GM10248 (cell line): ENCODE measurements at regions not wholly inside any gene's neighbourhood (a gene's known extent, or its start where the extent isn't known, plus 50 kb on each side); places are given as distances from the start of the nearest gene placed in this dataset.
"Not testable (repeated sequence)": the region's sequence is repeated elsewhere in the genome, so short reads cannot be mapped to it uniquely, and the experiment has no call there.

Experiments
- CTCF ChIA-PET: fragments of 300-600 bp; sonication (Branson Sonifier 250); formaldehyde crosslinking; extraction: SDS; loops from one replicate; lab custom pipeline; 2021; ENCODE audit warnings: antibody characterized with exemption; lab: Yijun Ruan, JAX
- POLR2A ChIA-PET: fragments of 350-650 bp; sonication (Branson Sonifier 250); formaldehyde crosslinking; extraction: SDS; loops from one replicate; lab custom pipeline; 2020; ENCODE audit warnings: antibody characterized with exemption; lab: Yijun Ruan, JAX
- DNase-seq: peaks from one replicate; pipeline ENCODE4 v3.0.0; 2012; ENCODE audit errors: extremely low spot score
- TF ChIP-seq, protein P1 (sequence below): IDR thresholded peaks from 2 replicates; pipeline ENCODE4 v1.5.1; 2012; ENCODE audit warnings: mild to moderate bottlenecking, low read depth; ENCODE audit errors: extremely low read depth, missing control alignments, control extremely low read depth

GRCh38 chr5:82641331-82642003, 363.3 kb upstream of the RPS23 start:
- DNase-seq = peak; percentile 45
- TF ChIP-seq, protein P1, sequence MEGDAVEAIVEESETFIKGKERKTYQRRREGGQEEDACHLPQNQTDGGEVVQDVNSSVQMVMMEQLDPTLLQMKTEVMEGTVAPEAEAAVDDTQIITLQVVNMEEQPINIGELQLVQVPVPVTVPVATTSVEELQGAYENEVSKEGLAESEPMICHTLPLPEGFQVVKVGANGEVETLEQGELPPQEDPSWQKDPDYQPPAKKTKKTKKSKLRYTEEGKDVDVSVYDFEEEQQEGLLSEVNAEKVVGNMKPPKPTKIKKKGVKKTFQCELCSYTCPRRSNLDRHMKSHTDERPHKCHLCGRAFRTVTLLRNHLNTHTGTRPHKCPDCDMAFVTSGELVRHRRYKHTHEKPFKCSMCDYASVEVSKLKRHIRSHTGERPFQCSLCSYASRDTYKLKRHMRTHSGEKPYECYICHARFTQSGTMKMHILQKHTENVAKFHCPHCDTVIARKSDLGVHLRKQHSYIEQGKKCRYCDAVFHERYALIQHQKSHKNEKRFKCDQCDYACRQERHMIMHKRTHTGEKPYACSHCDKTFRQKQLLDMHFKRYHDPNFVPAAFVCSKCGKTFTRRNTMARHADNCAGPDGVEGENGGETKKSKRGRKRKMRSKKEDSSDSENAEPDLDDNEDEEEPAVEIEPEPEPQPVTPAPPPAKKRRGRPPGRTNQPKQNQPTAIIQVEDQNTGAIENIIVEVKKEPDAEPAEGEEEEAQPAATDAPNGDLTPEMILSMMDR = peak; percentile 56
- POLR2A ChIA-PET = no interaction called here
- CTCF ChIA-PET = interaction anchor here (0.7 to 3.2 kb wide), 16 partner anchors 12 to 922 kb away, joined by 3 to 33 read pairs (median 3); partner anchors contain the start of gene VCAN

GRCh38 chr5:82640916-82641315, 362.8 kb upstream of the RPS23 start:
- ChIA-PET CTCF (interaction anchor here (0.7 to 3.2 kb wide), 12 partner anchors 13 to 923 kb away, joined by 3 to 33 read pairs (median 4); no protein-coding TSS in a partner anchor), POLR2A (no interaction called here)
- no peak for DNase-seq
- TF ChIP-seq, protein P1 = no peak

DNA sequence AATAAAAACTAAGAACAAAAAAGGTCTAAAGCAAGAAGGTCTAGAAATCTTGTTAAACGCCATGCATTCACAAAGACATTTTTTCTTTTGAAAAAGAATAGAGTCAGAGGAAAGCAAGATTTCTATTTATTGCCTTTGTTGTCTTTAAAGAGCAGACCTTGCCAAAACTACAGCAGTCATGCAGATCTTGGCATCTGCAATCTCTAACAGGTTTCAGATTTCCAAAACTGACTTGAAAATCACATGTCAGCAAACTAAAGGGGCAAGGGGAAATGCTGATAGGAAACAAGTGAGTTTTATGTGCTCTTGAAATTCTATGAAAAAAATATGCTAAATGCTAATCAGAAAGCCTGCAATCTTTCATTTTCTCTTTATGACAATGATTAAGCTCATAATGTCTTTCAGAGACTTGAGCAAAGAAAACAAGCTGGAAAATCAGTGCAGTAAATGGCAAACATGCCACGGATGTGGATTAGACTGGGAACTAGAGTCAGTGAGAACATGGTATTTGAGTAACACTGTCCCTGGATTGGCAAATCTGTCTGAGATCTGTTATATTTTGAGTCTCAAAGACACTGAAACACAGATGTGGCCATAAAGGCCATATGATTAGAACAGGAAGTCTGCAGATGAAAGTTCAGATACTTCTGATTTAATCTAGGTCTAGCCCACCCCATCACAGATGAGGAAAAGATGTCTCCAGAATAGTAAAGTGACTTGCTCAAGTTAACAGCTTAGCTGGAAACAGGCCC, 361.4 kb upstream of the RPS23 start:
- TF ChIP-seq, protein P1 = no peak
- ChIA-PET POLR2A (no interaction called here), CTCF (interaction anchor here (0.6 to 0.9 kb wide), 2 partner anchors 8 to 19 kb away, joined by 3 read pairs; no protein-coding TSS in a partner anchor)

GRCh38 chr5:82636591-82636990, 358.4 kb upstream of the RPS23 start:
- no peak for DNase-seq
- POLR2A ChIA-PET = no interaction called here
- CTCF ChIA-PET = interaction anchor here (1.2 kb wide), 2 partner anchors 16 to 21 kb away, joined by 3 read pairs; no protein-coding TSS in a partner anchor
- TF ChIP-seq, protein P1 = no peak

More for the DNA sequence above, 361.4 kb upstream of the RPS23 start:
- DNase-seq = no peak

DNA sequence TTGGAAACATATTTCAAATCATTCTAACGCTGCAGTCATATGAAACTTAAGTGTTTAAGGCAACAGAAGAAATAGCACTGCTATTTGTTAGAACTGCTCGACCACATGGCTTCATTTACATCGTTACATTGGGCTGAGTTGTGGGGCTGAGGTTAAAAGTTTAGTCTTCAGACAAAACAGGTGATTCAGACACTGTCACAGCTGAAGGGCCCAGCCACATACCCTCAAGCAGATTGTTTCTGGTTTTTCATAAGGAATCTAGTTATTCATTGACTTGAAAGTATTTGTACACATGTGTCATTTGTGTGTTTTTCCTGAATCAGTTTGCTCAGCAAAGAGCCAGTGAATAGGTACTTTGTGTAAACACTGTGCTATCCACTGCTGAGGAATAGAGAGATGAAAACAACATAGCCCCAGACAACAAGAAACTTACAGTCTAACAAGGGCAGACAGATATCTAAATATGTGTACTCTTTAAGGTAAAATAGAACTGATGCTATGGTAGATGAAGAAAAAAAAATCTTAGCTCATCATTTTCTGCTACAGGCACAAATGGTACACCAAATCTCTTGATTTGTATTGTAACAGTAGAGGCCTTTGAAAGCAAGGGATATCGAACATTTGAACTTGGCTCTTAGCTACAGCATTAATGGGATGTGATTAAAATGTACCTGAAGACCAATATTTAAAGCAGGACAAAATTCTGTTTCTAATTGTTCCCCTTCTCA, 357.6 kb upstream of the RPS23 start:
- ChIA-PET CTCF (interaction anchor here (1.2 to 1.3 kb wide), 2 partner anchors 10 to 17 kb away, joined by 3 to 4 read pairs; no protein-coding TSS in a partner anchor), POLR2A (no interaction called here)
- no peak for DNase-seq
- TF ChIP-seq, protein P1 = no peak

DNA sequence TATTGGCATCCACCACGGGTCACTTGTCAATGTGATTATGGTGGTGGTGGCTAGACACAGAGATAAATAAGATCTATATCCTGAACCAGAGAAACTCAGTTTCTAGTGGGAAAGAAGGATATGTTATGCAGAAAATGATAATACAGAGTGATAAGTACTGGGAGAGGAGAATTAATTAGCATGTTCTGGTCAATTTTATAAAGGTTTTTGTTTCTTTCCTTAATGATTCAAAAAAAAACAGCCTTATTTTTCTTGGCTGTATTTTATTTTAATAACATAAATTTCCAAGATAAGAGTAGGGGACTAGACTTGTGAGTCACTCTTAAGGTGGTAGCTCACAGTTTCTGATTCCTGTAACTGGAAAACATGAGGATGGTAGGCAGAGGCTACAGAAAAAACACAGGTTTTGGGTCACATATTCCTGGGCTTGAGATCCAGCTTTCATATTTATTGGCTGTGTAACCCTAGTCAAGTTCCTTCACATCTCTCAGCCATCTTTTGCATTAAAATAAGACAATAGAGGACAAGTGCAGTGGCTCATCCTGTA, 350.3 kb upstream of the RPS23 start:
- TF ChIP-seq, protein P1 = no peak
- no peak for DNase-seq
- CTCF ChIA-PET = no interaction called here
- POLR2A ChIA-PET = no interaction called here

- POLR2A ChIA-PET, CTCF ChIA-PET, DNase-seq: not testable (repeated sequence)
These were observed 348.9 kb upstream of the RPS23 start for GRCh38 chr5:82626905-82627591.

DNA sequence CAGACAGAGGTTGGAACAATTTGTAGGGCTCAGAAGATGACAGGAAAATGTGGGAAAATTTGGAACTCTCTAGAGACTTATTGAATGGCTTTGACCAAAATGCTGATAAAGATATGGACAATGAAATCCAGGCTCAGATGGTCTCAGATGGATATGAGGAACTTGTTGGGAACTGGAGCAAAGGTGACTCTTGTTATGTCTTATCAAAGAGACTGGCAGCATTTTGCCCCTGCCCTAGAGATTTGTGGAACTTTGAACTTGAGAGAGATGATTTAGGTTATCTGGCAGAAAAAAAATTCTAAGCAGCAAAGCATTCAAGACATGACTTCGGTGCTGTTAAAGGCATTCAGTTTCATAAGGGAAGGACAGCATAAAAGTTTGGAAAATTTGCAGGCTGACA, 347.9 kb upstream of the RPS23 start:
- CTCF ChIA-PET, POLR2A ChIA-PET, DNase-seq: not testable (repeated sequence)
